ENCODE measurements at regions not wholly inside any gene's neighbourhood (a gene's known extent, or its start where the extent isn't known, plus 50 kb on each side); places are given as distances from the start of the nearest gene placed in this dataset.

- H2BK12ac ChIP-seq (ENCODE audit: low read length in 2 of 2) = no peak overlapping the region
- H3K23ac ChIP-seq (ENCODE audit: low read length in 2 of 2) = no peak overlapping the region
- H3K9ac ChIP-seq (ENCODE audit: low read length) = no peak overlapping the region
- no peak overlapping the region for H3K4ac ChIP-seq (ENCODE audit: low read depth in 1 of 2, low read length in 2 of 2)
- no peak overlapping the region for H2BK120ac ChIP-seq (ENCODE audit: low read depth, low read length)
- no peak overlapping the region for H2BK15ac ChIP-seq (ENCODE audit: low read depth, poor library complexity, severe bottlenecking)
- no peaks in the 10 kb centered on the region for H3K4me1 ChIP-seq (ENCODE audit: control insufficient read depth, insufficient read depth, low read depth, low read length)
- H3K79me1 ChIP-seq (replicated peaks; ENCODE audit: low read length, poor library complexity, severe bottlenecking) = no peaks in the 10 kb centered on the region
- no peak for DNase-seq
- H4K8ac ChIP-seq (ENCODE audit: low read length) = no peak overlapping the region
- H2AK5ac ChIP-seq (ENCODE audit: low read length, severe bottlenecking) = no peak overlapping the region
- H3K27ac ChIP-seq (ENCODE audit: low read length, poor library complexity, severe bottlenecking) = no peak overlapping the region
- no peak overlapping the region for H3K4me2 ChIP-seq (ENCODE audit: low read length, poor library complexity, severe bottlenecking)
- H2AFZ ChIP-seq (ENCODE audit: low read depth, low read length) = no peak overlapping the region
- no peak overlapping the region for H4K91ac ChIP-seq (ENCODE audit: low read length)
- 67% methylated on average over 2 of the region's 3 CpGs for WGBS
- H3K36me3 ChIP-seq (ENCODE audit: control insufficient read depth in 1 of 2, insufficient read depth in 2 of 2, low read depth in 1 of 2, low read length in 2 of 2) = no peaks in the 10 kb centered on the region
- no peak overlapping the region for H2BK5ac ChIP-seq (ENCODE audit: low read depth, low read length, poor library complexity, severe bottlenecking)
- H3K14ac ChIP-seq (ENCODE audit: low read length in 2 of 2) = no peak overlapping the region
- no peaks in the 10 kb centered on the region for H3K9me3 ChIP-seq (ENCODE audit: control insufficient read depth, low read length)
- H3K18ac ChIP-seq (ENCODE audit: low read depth in 1 of 2, low read length in 2 of 2) = no peak overlapping the region
- no peaks in the 10 kb centered on the region for H3K27me3 ChIP-seq (ENCODE audit: control insufficient read depth in 1 of 2, insufficient read depth in 1 of 2, low read length in 2 of 2)
- no peak overlapping the region for H3K4me3 ChIP-seq (ENCODE audit: insufficient read depth in 1 of 2, low read depth in 1 of 2, low read length in 2 of 2)
These were observed 376.9 kb upstream of the LYPLAL1 start for GRCh38 chr1:218796773-218797172.

- H3K36me3 ChIP-seq (ENCODE audit: control insufficient read depth in 1 of 2, insufficient read depth in 2 of 2, low read depth in 1 of 2, low read length in 2 of 2) = no peaks in the 10 kb centered on the region
- no peak overlapping the region for H3K4me2 ChIP-seq (ENCODE audit: low read length, poor library complexity, severe bottlenecking)
- no peak overlapping the region for H2AFZ ChIP-seq (ENCODE audit: low read depth, low read length)
- H3K4me1 ChIP-seq (ENCODE audit: control insufficient read depth, insufficient read depth, low read depth, low read length) = no peaks in the 10 kb centered on the region
- 89% methylated on average over 3 of the region's 3 CpGs for WGBS
- H4K8ac ChIP-seq (ENCODE audit: low read length) = no peak overlapping the region
- H3K4ac ChIP-seq (ENCODE audit: low read depth in 1 of 2, low read length in 2 of 2) = no peak overlapping the region
- no peaks in the 10 kb centered on the region for H3K9me3 ChIP-seq (ENCODE audit: control insufficient read depth, low read length)
- no peak overlapping the region for H2BK12ac ChIP-seq (ENCODE audit: low read length in 2 of 2)
- H3K14ac ChIP-seq (ENCODE audit: low read length in 2 of 2) = no peak overlapping the region
- no peak for DNase-seq
- no peak overlapping the region for H3K27ac ChIP-seq (ENCODE audit: low read length, poor library complexity, severe bottlenecking)
- H2BK15ac ChIP-seq (ENCODE audit: low read depth, poor library complexity, severe bottlenecking) = no peak overlapping the region
- no peak overlapping the region for H2AK5ac ChIP-seq (ENCODE audit: low read length, severe bottlenecking)
- no peak overlapping the region for H3K23ac ChIP-seq (ENCODE audit: low read length in 2 of 2)
- H2BK120ac ChIP-seq (ENCODE audit: low read depth, low read length) = no peak overlapping the region
- no peaks in the 10 kb centered on the region for H3K27me3 ChIP-seq (ENCODE audit: control insufficient read depth in 1 of 2, insufficient read depth in 1 of 2, low read length in 2 of 2)
- no peak overlapping the region for H3K9ac ChIP-seq (ENCODE audit: low read length)
- no peak overlapping the region for H2BK5ac ChIP-seq (ENCODE audit: low read depth, low read length, poor library complexity, severe bottlenecking)
- H3K4me3 ChIP-seq (ENCODE audit: insufficient read depth in 1 of 2, low read depth in 1 of 2, low read length in 2 of 2) = no peak overlapping the region
- H3K18ac ChIP-seq (ENCODE audit: low read depth in 1 of 2, low read length in 2 of 2) = no peak overlapping the region
- H3K79me1 ChIP-seq (replicated peaks; ENCODE audit: low read length, poor library complexity, severe bottlenecking) = no peaks in the 10 kb centered on the region
- H4K91ac ChIP-seq (ENCODE audit: low read length) = no peak overlapping the region
These were observed 370.9 kb upstream of the LYPLAL1 start for GRCh38 chr1:218802799-218803198.

GRCh38 chr1:218803351-218803997 lies 370.2 kb upstream of the LYPLAL1 start:
- H2AFZ ChIP-seq (ENCODE audit: low read depth, low read length) = no peak overlapping the region
- H3K4me1 ChIP-seq (ENCODE audit: control insufficient read depth, insufficient read depth, low read depth, low read length) = no peaks in the 10 kb centered on the region
- H2BK15ac ChIP-seq (ENCODE audit: low read depth, poor library complexity, severe bottlenecking) = no peak overlapping the region
- 100% methylated on average over 3 of the region's 3 CpGs for WGBS
- no peak for DNase-seq
- no peaks in the 10 kb centered on the region for H3K79me1 ChIP-seq (replicated peaks; ENCODE audit: low read length, poor library complexity, severe bottlenecking)
- H3K27ac ChIP-seq (ENCODE audit: low read length, poor library complexity, severe bottlenecking) = no peak overlapping the region
- no peak overlapping the region for H2BK120ac ChIP-seq (ENCODE audit: low read depth, low read length)
- H3K14ac ChIP-seq (ENCODE audit: low read length in 2 of 2) = no peak overlapping the region
- no peak overlapping the region for H3K4ac ChIP-seq (ENCODE audit: low read depth in 1 of 2, low read length in 2 of 2)
- no peak overlapping the region for H3K23ac ChIP-seq (ENCODE audit: low read length in 2 of 2)
- no peak overlapping the region for H4K91ac ChIP-seq (ENCODE audit: low read length)
- H3K4me3 ChIP-seq (ENCODE audit: insufficient read depth in 1 of 2, low read depth in 1 of 2, low read length in 2 of 2) = no peak overlapping the region
- H4K8ac ChIP-seq (ENCODE audit: low read length) = no peak overlapping the region
- H3K9me3 ChIP-seq (ENCODE audit: control insufficient read depth, low read length) = no peaks in the 10 kb centered on the region
- no peak overlapping the region for H2BK12ac ChIP-seq (ENCODE audit: low read length in 2 of 2)
- no peaks in the 10 kb centered on the region for H3K36me3 ChIP-seq (ENCODE audit: control insufficient read depth in 1 of 2, insufficient read depth in 2 of 2, low read depth in 1 of 2, low read length in 2 of 2)
- H3K18ac ChIP-seq (ENCODE audit: low read depth in 1 of 2, low read length in 2 of 2) = no peak overlapping the region
- H3K27me3 ChIP-seq (ENCODE audit: control insufficient read depth in 1 of 2, insufficient read depth in 1 of 2, low read length in 2 of 2) = no peaks in the 10 kb centered on the region
- H3K4me2 ChIP-seq (ENCODE audit: low read length, poor library complexity, severe bottlenecking) = no peak overlapping the region
- no peak overlapping the region for H2BK5ac ChIP-seq (ENCODE audit: low read depth, low read length, poor library complexity, severe bottlenecking)
- no peak overlapping the region for H3K9ac ChIP-seq (ENCODE audit: low read length)
- H2AK5ac ChIP-seq (ENCODE audit: low read length, severe bottlenecking) = no peak overlapping the region

GRCh38 chr1:218804014-218804785 lies 369.5 kb upstream of the LYPLAL1 start:
- H3K4me1 ChIP-seq (ENCODE audit: control insufficient read depth, insufficient read depth, low read depth, low read length) = no peaks in the 10 kb centered on the region
- H3K14ac ChIP-seq (ENCODE audit: low read length in 2 of 2) = no peak overlapping the region
- H2BK12ac ChIP-seq (ENCODE audit: low read length in 2 of 2) = no peak overlapping the region
- H3K36me3 ChIP-seq (ENCODE audit: control insufficient read depth in 1 of 2, insufficient read depth in 2 of 2, low read depth in 1 of 2, low read length in 2 of 2) = no peaks in the 10 kb centered on the region
- H3K9ac ChIP-seq (ENCODE audit: low read length) = peak overlapping the region; percentile 66
- H2BK120ac ChIP-seq (ENCODE audit: low read depth, low read length) = no peak overlapping the region
- H2AK5ac ChIP-seq (ENCODE audit: low read length, severe bottlenecking) = no peak overlapping the region
- no peak overlapping the region for H2BK5ac ChIP-seq (ENCODE audit: low read depth, low read length, poor library complexity, severe bottlenecking)
- no peaks in the 10 kb centered on the region for H3K27me3 ChIP-seq (ENCODE audit: control insufficient read depth in 1 of 2, insufficient read depth in 1 of 2, low read length in 2 of 2)
- no peak overlapping the region for H2BK15ac ChIP-seq (ENCODE audit: low read depth, poor library complexity, severe bottlenecking)
- no peaks in the 10 kb centered on the region for H3K9me3 ChIP-seq (ENCODE audit: control insufficient read depth, low read length)
- H3K23ac ChIP-seq (ENCODE audit: low read length in 2 of 2) = no peak overlapping the region
- no peak overlapping the region for H3K18ac ChIP-seq (ENCODE audit: low read depth in 1 of 2, low read length in 2 of 2)
- no peak overlapping the region for H2AFZ ChIP-seq (ENCODE audit: low read depth, low read length)
- H3K79me1 ChIP-seq (replicated peaks; ENCODE audit: low read length, poor library complexity, severe bottlenecking) = no peaks in the 10 kb centered on the region
- no peak overlapping the region for H3K4me3 ChIP-seq (ENCODE audit: insufficient read depth in 1 of 2, low read depth in 1 of 2, low read length in 2 of 2)
- H3K27ac ChIP-seq (ENCODE audit: low read length, poor library complexity, severe bottlenecking) = peak overlapping the region; percentile 14
- no peak overlapping the region for H3K4me2 ChIP-seq (ENCODE audit: low read length, poor library complexity, severe bottlenecking)
- H3K4ac ChIP-seq (ENCODE audit: low read depth in 1 of 2, low read length in 2 of 2) = no peak overlapping the region
- no peak overlapping the region for H4K8ac ChIP-seq (ENCODE audit: low read length)
- no peak overlapping the region for H4K91ac ChIP-seq (ENCODE audit: low read length)
- DNase-seq = no peak

All from mesenchymal stem cell (in vitro differentiated cells and primary cell).